Bronchial epithelial cell (primary cell): ENCODE measurements at regions not wholly inside any gene's neighbourhood (a gene's known extent, or its start where the extent isn't known, plus 50 kb on each side); places are given as distances from the start of the nearest gene placed in this dataset.

Experiments
- DNase-seq: peaks from one replicate; pipeline ENCODE4 v3.0.0-alpha.2; 2010; ENCODE audit warnings: low read depth
- FAIRE-seq: peaks from 2 replicates; lab custom pipeline; 2011; peaks lifted over from hg19 to GRCh38; lab: Jason Lieb, UNC
- H3K27me3 ChIP-seq: 2 replicates; pipeline ENCODE4 v1.5.1; 2011; ENCODE audit warnings: low read length; ENCODE audit not compliant: control insufficient read depth, insufficient read depth
- H3K36me3 ChIP-seq: 2 replicates; pipeline ENCODE4 v1.5.1; 2011; ENCODE audit warnings: low read length; ENCODE audit not compliant: control insufficient read depth, insufficient read depth
- H3K4me3 ChIP-seq: 2 replicates; pipeline ENCODE4 v1.5.1; 2011; ENCODE audit warnings: mild to moderate bottlenecking, low read depth, low read length, control low read depth
- CTCF ChIP-seq: IDR thresholded peaks from 2 replicates; pipeline ENCODE4 v1.5.1; 2011; ENCODE audit warnings: mild to moderate bottlenecking, moderate library complexity, low read length, control low read depth, inconsistent platforms; ENCODE audit not compliant: insufficient read depth, severe bottlenecking

GRCh38 chr10:78777466-78777865 lies 291.3 kb upstream of the ZMIZ1 start:
- no peaks in the 10 kb centered on the region for H3K36me3 ChIP-seq
- no peak for TF ChIP-seq CTCF
- H3K4me3 ChIP-seq, result no peak overlapping the region
- H3K27me3 ChIP-seq, result peaks cover 4% of the 10 kb centered on the region
- no peak for FAIRE-seq
- DNase-seq, result no peak

GRCh38 chr10:78777867-78778266 lies 290.9 kb upstream of the ZMIZ1 start:
- H3K27me3 ChIP-seq, result peaks cover 4% of the 10 kb centered on the region
- no peak for TF ChIP-seq CTCF
- no peak for FAIRE-seq
- H3K36me3 ChIP-seq, result no peaks in the 10 kb centered on the region
- DNase-seq, result no peak
- H3K4me3 ChIP-seq, result no peak overlapping the region

GRCh38 chr10:78778444-78779338 lies 290.1 kb upstream of the ZMIZ1 start:
- no peak for TF ChIP-seq CTCF
- DNase-seq, result no peak
- FAIRE-seq, result no peak
- peaks cover 2% of the 10 kb centered on the region for H3K27me3 ChIP-seq
- no peak overlapping the region for H3K4me3 ChIP-seq
- no peaks in the 10 kb centered on the region for H3K36me3 ChIP-seq

- DNase-seq, result no peak
- no peak for TF ChIP-seq CTCF
- no peak for FAIRE-seq
Observed at GRCh38 chr10:78779339-78779955, 289.3 kb upstream of the ZMIZ1 start.

GRCh38 chr10:78780551-78780961 lies 288.2 kb upstream of the ZMIZ1 start:
- no peak for FAIRE-seq
- no peak for DNase-seq
- Histone ChIP-seq H3K4me3 (no peak overlapping the region), H3K27me3 (peaks cover 4% of the 10 kb centered on the region), H3K36me3 (no peaks in the 10 kb centered on the region)
- TF ChIP-seq CTCF, result no peak

More at GRCh38 chr10:78779339-78779955, 289.3 kb upstream of the ZMIZ1 start:
- no peak overlapping the region for H3K4me3 ChIP-seq
- H3K36me3 ChIP-seq, result no peaks in the 10 kb centered on the region
- H3K27me3 ChIP-seq, result peaks cover 3% of the 10 kb centered on the region
